ENCODE measurements at regions not wholly inside any gene's neighbourhood (a gene's known extent, or its start where the extent isn't known, plus 50 kb on each side); places are given as distances from the start of the nearest gene placed in this dataset.

DNA sequence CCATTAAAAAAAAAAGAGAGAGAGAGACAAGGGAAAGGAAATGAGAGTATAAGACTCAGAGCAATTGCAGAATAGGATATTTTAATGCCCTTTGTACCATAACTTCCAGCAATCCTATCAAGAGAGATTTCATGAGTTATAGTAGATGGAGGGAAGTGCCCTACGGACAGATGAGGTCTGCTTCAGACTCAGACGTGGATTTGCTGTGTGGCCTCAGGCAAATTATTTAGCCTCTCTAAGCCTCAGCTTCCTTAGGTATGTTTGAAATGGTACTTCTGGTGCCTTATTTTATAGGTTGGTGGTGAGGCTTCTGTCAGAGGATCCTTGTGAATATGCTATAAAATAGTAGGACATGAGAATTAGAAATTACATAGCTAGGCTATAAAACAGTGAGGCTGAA, 448.2 kb downstream of the EDEM1 start:
- DNase-seq = no peak

GRCh38 chr3:5638550-5638949, 451.0 kb downstream of the EDEM1 start:
- DNase-seq = no peak

GRCh38 chr3:5644773-5645670, 457.5 kb downstream of the EDEM1 start:
- peak; percentile 10 for DNase-seq

DNA sequence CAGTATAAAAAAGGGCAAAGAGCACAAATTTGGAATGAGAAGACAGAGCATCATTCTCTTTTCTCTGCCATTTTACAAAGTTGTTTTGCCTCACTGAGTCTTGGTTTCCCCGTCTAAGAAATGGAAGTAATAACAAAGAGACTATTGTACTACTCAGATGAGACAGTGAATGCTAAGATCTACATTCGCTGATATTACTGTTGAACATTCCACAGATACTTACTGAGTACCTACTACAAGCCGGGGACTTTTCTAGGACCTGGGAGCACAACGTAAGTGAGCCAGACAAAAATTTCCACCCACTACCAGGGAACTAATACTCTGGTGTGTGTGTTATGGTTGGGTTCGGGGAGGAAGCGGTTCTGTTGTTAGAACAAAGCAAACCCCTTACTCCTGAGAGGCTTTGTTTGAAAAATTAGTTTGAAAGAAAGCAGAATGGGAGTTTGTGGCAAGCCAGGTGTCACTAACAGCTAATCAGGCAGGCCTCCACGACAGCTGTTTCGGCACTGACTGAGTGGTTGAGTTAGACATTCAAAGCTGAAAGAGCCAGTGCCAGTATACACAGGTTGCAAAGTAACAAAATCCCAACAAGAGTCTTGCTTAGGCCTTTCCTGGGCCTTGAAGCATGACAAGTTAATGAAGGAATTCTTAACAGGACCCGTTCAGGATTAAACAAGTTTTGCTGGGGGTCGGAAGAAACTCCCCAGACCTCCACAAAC, 458.3 kb downstream of the EDEM1 start:
- no peak for DNase-seq

DNA sequence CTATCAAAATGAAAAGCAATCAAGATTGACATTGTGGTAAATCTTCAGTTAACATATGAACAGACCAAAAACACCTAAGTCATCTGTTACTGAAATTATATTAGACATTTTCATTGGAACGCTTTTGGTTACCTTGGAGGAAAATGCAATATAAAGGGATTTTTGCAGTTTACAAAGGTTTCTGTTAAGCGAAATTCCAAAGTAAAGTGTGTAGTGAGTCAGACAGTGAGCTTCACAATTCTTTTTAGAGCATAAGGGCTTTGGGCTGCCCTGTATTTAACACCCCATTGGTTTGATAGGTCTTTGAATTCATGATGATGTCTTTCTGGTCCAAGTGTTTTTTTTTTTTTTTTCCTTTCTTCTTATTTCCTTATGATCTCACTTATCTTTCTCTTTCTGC, 462.8 kb downstream of the EDEM1 start:
- no peak for DNase-seq

GRCh38 chr3:5651351-5651750, 463.8 kb downstream of the EDEM1 start:
- no peak for DNase-seq

- DNase-seq = no peak
These were observed 466.1 kb downstream of the EDEM1 start for GRCh38 chr3:5653426-5654143.

DNA sequence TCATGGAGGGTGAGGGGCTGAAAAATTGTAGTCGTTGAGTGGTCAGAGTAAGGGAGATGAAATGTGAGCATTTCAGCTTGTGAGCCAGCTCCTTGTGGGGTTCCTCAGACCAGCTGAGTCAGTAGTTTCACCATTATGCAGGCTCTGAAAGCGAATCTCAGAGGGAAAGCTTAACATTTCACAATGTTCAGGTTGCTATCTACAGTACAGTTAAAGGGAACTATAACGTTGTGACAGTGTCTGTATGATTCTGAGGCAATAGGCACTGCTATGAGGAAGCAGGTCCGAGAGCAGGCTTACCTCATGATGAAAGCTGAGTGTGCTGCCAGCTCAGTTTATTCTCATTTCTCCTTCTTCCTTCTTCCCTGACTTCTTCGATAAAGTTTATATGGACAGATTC, 469.6 kb downstream of the EDEM1 start:
- no peak for DNase-seq

GRCh38 chr3:5663601-5664000, 476.1 kb downstream of the EDEM1 start:
- peak; percentile 10 for DNase-seq

- DNase-seq = no peak
These were observed 478.9 kb downstream of the EDEM1 start for GRCh38 chr3:5666455-5666854.

- no peak for DNase-seq
These were observed 486.0 kb downstream of the EDEM1 start for GRCh38 chr3:5673521-5673920.

DNA sequence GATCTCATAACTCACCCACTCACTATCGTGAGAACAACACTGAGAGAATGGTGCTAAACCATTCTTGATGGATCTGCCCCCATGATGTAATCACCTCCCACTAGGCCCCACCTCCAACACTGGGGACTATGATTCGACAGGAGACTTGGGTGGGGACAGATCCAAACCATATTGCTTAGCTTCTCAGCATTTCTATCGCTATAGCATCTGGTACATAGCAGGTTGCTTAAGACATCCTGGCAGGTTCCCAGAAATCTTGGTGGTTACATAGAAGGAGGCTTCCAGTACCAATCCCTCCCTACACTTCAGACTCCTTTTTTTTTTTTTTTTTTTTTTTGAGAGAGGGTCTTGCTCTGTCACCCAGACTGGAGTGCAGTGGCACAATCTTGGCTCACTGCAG, 487.8 kb downstream of the EDEM1 start:
- DNase-seq = no peak

DNA sequence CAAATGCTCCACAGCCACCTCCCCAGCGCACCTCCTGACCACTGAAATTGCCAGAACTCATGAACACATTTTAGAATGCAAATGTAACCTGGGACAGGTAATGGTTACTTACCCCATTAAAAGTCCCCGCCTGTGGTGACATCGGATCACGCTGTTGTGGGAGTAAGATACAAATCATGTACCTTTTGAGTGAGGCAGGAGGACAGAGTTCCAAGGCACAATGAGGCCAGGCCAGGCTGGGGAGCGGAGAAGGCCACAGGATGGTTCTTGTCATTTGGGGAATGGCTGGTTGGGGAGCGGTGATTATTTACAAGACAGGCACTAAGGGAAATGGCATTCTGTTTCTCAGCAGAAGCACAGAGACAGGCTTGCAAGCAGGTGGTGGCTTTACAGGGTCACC, 490.0 kb downstream of the EDEM1 start:
- DNase-seq = no peak

- no peak for DNase-seq
These were observed 490.7 kb downstream of the EDEM1 start for GRCh38 chr3:5678248-5678647.

GRCh38 chr3:5678844-5679243, 491.3 kb downstream of the EDEM1 start:
- DNase-seq = no peak

DNA sequence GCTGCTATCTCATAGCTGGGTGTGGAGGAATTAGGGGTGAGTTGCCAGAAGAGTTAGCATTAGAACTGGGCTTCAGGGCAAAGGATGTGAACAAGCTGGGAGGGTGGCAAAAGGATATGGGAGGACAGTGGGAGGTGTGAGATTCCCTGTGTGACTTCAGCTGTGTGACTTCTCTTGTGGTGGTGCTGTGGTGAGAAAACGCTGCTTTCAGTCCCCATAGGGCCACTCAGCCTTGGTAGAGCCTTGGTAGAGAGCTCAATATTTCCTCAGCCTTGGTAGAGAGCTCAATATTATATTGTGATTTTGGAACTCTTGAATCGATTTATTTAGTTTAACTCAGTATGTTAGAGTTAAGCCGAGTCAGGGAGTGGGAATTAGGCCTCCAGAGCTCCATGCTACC, 499.7 kb downstream of the EDEM1 start:
- DNase-seq = no peak

GRCh38 chr3:5690490-5690889, 503.0 kb downstream of the EDEM1 start:
- no peak for DNase-seq

GRCh38 chr3:5690904-5691532, 503.5 kb downstream of the EDEM1 start:
- peak; percentile 1 for DNase-seq

- DNase-seq = no peak
These were observed 504.9 kb downstream of the EDEM1 start for GRCh38 chr3:5692446-5692845.

- DNase-seq = no peak
These were observed 506.8 kb downstream of the EDEM1 start for GRCh38 chr3:5694266-5694665.

DNA sequence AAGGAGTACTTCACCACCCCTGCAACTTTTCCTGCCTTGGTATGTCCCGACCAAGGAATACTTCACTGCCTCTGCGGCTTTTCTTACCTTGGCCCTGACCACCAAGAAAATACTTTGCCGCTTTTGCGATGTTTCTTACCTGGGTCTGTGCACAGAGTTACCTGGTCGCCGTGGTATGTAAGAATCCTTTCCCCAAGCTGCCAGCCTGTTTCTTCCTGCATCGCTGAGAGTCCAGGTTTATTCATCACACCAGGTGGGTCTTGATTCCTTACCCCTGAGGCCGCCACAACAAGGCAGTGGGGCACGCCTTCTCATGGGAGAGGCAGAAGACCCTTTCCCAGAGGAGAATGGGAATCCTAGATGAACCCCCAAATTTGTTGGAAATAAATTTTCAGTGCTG, 511.3 kb downstream of the EDEM1 start:
- no peak for DNase-seq

GRCh38 chr3:5699313-5699712, 511.8 kb downstream of the EDEM1 start:
- DNase-seq = no peak

GRCh38 chr3:5699811-5700210, 512.3 kb downstream of the EDEM1 start:
- no peak for DNase-seq
